Trophoblast cell (in vitro differentiated cells and primary cell): ENCODE measurements at regions not wholly inside any gene's neighbourhood (a gene's known extent, or its start where the extent isn't known, plus 50 kb on each side); places are given as distances from the start of the nearest gene placed in this dataset.
A peak's percentile ranks its signal among the peaks of the same experiment; 100 is the strongest.
"Not testable (repeated sequence)": the region's sequence is repeated elsewhere in the genome, so short reads cannot be mapped to it uniquely, and the experiment has no call there.

Experiments
- DNase-seq, 2 donors: peaks; one replicate each; pipeline ENCODE4 v3.0.0-alpha.2; 2016
- H2AFZ ChIP-seq: 2 replicates; pipeline ENCODE4 v1.6.1; 2013; ENCODE audit warnings: low read length, moderate library complexity, mild to moderate bottlenecking; ENCODE audit not compliant: insufficient read depth, poor library complexity
- H2AK5ac ChIP-seq: 2 replicates; pipeline ENCODE4 v1.6.1; 2013; ENCODE audit warnings: mild to moderate bottlenecking, low read length
- H2BK120ac ChIP-seq: 2 replicates; pipeline ENCODE4 v1.6.1; 2013; ENCODE audit warnings: low read length, mild to moderate bottlenecking, moderate library complexity; ENCODE audit not compliant: insufficient read depth, poor library complexity
- H2BK12ac ChIP-seq: 2 replicates; pipeline ENCODE4 v1.6.1; 2013; ENCODE audit warnings: mild to moderate bottlenecking, low read length, moderate library complexity
- H2BK5ac ChIP-seq: 2 replicates; pipeline ENCODE4 v1.6.1; 2013; ENCODE audit warnings: low read length, low read depth, moderate library complexity, mild to moderate bottlenecking; ENCODE audit not compliant: poor library complexity
- H3K14ac ChIP-seq: 2 replicates; pipeline ENCODE4 v1.6.1; 2013; ENCODE audit warnings: mild to moderate bottlenecking, low read length
- H3K18ac ChIP-seq: 2 replicates; pipeline ENCODE4 v1.6.1; 2013; ENCODE audit warnings: mild to moderate bottlenecking, low read length
- H3K23ac ChIP-seq: 2 replicates; pipeline ENCODE4 v1.6.1; 2013; ENCODE audit warnings: low read length
- H3K27ac ChIP-seq: 2 replicates; pipeline ENCODE4 v1.5.1; 2013; ENCODE audit warnings: low read depth, mild to moderate bottlenecking, inconsistent platforms, low read length, moderate library complexity
- H3K27me3 ChIP-seq: 2 replicates; pipeline ENCODE4 v1.6.1; 2013; ENCODE audit warnings: inconsistent platforms, mild to moderate bottlenecking, low read length, moderate library complexity; ENCODE audit not compliant: insufficient read depth
- H3K36me3 ChIP-seq, 2 experiments: 1 replicate in 1 of 2; 2 replicates in 1 of 2; pipeline ENCODE4 v1.6.1; 2013; ENCODE audit warnings: low read length in 2 of 2, mild to moderate bottlenecking in 2 of 2, moderate library complexity in 1 of 2; ENCODE audit not compliant: insufficient read depth in 2 of 2, control insufficient read depth in 1 of 2
- H3K4ac ChIP-seq: 2 replicates; pipeline ENCODE4 v1.6.1; 2013; ENCODE audit warnings: low read depth, mild to moderate bottlenecking, low read length, moderate library complexity
- H3K4me1 ChIP-seq, 2 experiments: 1 replicate in 1 of 2; 2 replicates in 1 of 2; pipeline ENCODE4 v1.6.1; 2013; ENCODE audit warnings: low read length in 2 of 2, mild to moderate bottlenecking in 2 of 2, moderate library complexity in 1 of 2; ENCODE audit not compliant: insufficient read depth in 2 of 2, control insufficient read depth in 1 of 2
- H3K4me2 ChIP-seq: 2 replicates; pipeline ENCODE4 v1.6.1; 2013; ENCODE audit warnings: inconsistent platforms, mild to moderate bottlenecking, low read length, moderate library complexity
- H3K4me3 ChIP-seq: 2 replicates; pipeline ENCODE4 v1.5.1; 2013; ENCODE audit warnings: mild to moderate bottlenecking, low read depth, low read length, inconsistent platforms
- H3K79me1 ChIP-seq: one replicate; pipeline ENCODE4 v1.6.1; 2013; ENCODE audit warnings: low read length
- H3K79me2 ChIP-seq: 2 replicates; pipeline ENCODE4 v1.6.1; 2013; ENCODE audit warnings: low read length, mild to moderate bottlenecking; ENCODE audit not compliant: control insufficient read depth, insufficient read depth, poor library complexity
- H3K9ac ChIP-seq: 2 replicates; pipeline ENCODE4 v1.6.1; 2013; ENCODE audit warnings: mild to moderate bottlenecking, low read length
- H3K9me3 ChIP-seq: 2 replicates; pipeline ENCODE4 v1.6.1; 2013; ENCODE audit warnings: low read depth, mild to moderate bottlenecking, control low read depth, inconsistent platforms, low read length; ENCODE audit not compliant: insufficient read depth
- H4K12ac ChIP-seq: 2 replicates; pipeline ENCODE4 v1.6.1; 2013; ENCODE audit warnings: low read depth, mild to moderate bottlenecking, low read length, moderate library complexity
- H4K8ac ChIP-seq: 2 replicates; pipeline ENCODE4 v1.6.1; 2013; ENCODE audit warnings: low read depth, mild to moderate bottlenecking, low read length, moderate library complexity
- H4K91ac ChIP-seq: one replicate; pipeline ENCODE4 v1.6.1; 2013; ENCODE audit warnings: low read depth, mild to moderate bottlenecking, low read length, moderate library complexity
- WGBS: extraction: QIAGEN DNeasy Blood & Tissue Kit; methylation state at CpG from one replicate; pipeline ENCODE4 v1.1.7; 2013; ENCODE audit warnings: missing lambda C conversion rate; ENCODE audit not compliant: insufficient read length, insufficient coverage; ENCODE audit errors: extremely low coverage; 5-methylcytosine and 5-hydroxymethylcytosine counted together

DNA sequence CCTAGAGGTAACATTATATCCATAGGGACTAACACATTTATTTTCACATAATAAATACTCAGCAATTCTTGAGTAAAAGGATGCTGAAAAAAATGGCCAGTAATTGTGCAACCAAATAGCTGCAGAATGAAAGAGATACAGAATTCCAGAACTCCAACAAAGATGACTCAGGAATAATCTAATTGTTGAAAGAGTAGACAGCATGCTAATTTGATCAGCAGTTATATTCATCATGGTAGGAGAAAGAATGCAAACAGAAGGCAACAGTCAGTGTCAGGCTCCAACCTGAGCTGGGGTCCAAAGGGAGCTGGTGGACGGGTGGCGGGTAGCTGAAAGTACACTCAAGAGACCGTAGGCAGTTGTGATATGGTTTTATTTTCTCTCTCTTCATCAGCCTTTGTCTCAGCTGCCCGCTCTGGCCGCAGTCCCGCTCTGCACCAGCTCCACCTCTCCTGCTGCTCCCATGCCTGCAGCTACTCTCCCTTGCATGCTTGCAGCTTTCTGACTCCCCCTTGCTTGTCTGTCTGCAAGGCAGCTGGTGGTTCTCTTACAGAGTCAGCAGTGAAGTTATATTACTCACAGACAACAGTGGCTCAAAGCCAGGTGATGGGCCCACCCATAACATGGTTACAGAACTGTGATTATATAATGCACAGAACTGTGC lies 1150.1 kb downstream of the STIM2 start:
- H3K9me3 ChIP-seq: peaks cover 9% of the 10 kb centered on the region
- no peak overlapping the region for H2AK5ac ChIP-seq
- H2BK120ac ChIP-seq: no peak overlapping the region
- H3K79me2 ChIP-seq: no peaks in the 10 kb centered on the region
- no peak overlapping the region for H2BK5ac ChIP-seq
- no peak overlapping the region for H3K4me3 ChIP-seq
- no peak overlapping the region for H3K4me2 ChIP-seq
- no peak overlapping the region for H4K8ac ChIP-seq
- no CpG with 5 or more reads among the region's 6 CpGs for WGBS
- no peaks in the 10 kb centered on the region for H3K27me3 ChIP-seq
- H3K79me1 ChIP-seq: no peaks in the 10 kb centered on the region
- H4K91ac ChIP-seq: no peak overlapping the region
- no peaks in the 10 kb centered on the region for H3K36me3 ChIP-seq
- no peak overlapping the region for H3K9ac ChIP-seq
- no peak overlapping the region for H3K14ac ChIP-seq
- no peak overlapping the region for H3K27ac ChIP-seq
- H3K4ac ChIP-seq: no peak overlapping the region
- H3K23ac ChIP-seq: no peak overlapping the region
- DNase-seq: peak in 1 of 2 donors; percentile 4
- no peak overlapping the region for H2BK12ac ChIP-seq
- no peak overlapping the region for H4K12ac ChIP-seq
- H3K4me1 ChIP-seq: no peaks in the 10 kb centered on the region
- no peak overlapping the region for H3K18ac ChIP-seq
- no peak overlapping the region for H2AFZ ChIP-seq

DNA sequence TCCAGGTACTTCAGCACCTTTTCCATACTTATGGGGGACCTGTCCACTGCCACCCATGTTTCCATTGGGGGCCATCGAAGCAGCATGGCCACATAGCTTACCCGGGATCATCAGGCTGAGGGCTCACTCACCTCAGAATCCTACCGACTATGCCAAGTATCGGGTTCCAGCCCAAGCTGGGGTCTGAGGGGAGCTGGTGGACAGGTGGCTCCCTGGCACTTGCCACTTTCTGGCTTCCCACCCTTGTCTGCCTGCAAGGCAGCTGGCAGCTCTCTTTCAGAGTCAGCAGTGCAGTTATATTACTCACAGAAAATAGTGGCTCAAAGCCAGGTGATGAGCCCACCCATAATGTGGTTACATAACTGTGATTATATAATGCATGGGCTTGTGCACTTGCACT lies 1153.8 kb downstream of the STIM2 start:
- Histone ChIP-seq H3K4me3 (peak overlapping the region; percentile 40), H3K14ac (no peak overlapping the region)
- no CpG with 5 or more reads among the region's 4 CpGs for WGBS

DNA sequence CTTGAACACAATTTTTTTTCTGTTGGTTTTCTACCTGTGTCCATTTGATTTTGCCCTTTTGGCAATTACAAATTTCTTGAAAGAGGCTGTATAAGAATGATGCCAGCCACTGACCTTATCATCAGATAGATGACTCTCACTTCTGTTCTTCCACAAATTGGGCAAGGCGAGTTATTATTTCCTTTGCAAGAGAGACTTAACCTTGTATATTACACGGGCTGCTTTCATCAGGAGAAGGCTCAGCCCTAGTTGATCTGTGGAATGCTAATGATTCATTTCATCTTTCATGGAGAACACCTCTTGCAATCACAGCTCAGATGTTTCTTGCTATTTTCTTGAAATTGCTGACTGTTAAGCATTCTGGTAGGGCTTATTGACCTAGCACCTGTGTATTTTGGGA lies 1155.4 kb downstream of the STIM2 start:
- H3K4me1 ChIP-seq: no peaks in the 10 kb centered on the region
- no peak overlapping the region for H2AFZ ChIP-seq
- no peaks in the 10 kb centered on the region for H3K36me3 ChIP-seq
- H3K14ac ChIP-seq: no peak overlapping the region
- no CpG with 5 or more reads among the region's 2 CpGs for WGBS
- H3K9ac ChIP-seq: no peak overlapping the region
- H3K23ac ChIP-seq: no peak overlapping the region
- no peak overlapping the region for H4K8ac ChIP-seq
- H3K79me1 ChIP-seq: no peaks in the 10 kb centered on the region
- no peak for DNase-seq
- no peak overlapping the region for H4K91ac ChIP-seq
- H3K4ac ChIP-seq: no peak overlapping the region
- H3K9me3 ChIP-seq: peaks cover 9% of the 10 kb centered on the region
- no peak overlapping the region for H3K4me2 ChIP-seq
- no peaks in the 10 kb centered on the region for H3K27me3 ChIP-seq
- no peak overlapping the region for H4K12ac ChIP-seq
- H2AK5ac ChIP-seq: no peak overlapping the region
- no peak overlapping the region for H2BK120ac ChIP-seq
- H2BK12ac ChIP-seq: no peak overlapping the region
- H3K4me3 ChIP-seq: no peak overlapping the region
- no peak overlapping the region for H3K27ac ChIP-seq
- H2BK5ac ChIP-seq: no peak overlapping the region
- no peaks in the 10 kb centered on the region for H3K79me2 ChIP-seq
- H3K18ac ChIP-seq: no peak overlapping the region

More for the DNA sequence above, 1153.8 kb downstream of the STIM2 start:
- Histone ChIP-seq H3K4ac (no peak overlapping the region), H3K27me3 (no peaks in the 10 kb centered on the region), H2BK5ac (no peak overlapping the region), H2AFZ (no peak overlapping the region), H3K79me2 (no peaks in the 10 kb centered on the region), H2BK120ac (no peak overlapping the region), H3K9me3 (peaks cover 9% of the 10 kb centered on the region), H3K18ac (no peak overlapping the region), H3K36me3 (no peaks in the 10 kb centered on the region), H3K9ac (no peak overlapping the region), H3K79me1 (no peaks in the 10 kb centered on the region), H4K91ac (no peak overlapping the region), H2AK5ac (no peak overlapping the region), H3K4me1 (no peaks in the 10 kb centered on the region), H3K23ac (no peak overlapping the region), H4K12ac (no peak overlapping the region), H4K8ac (no peak overlapping the region), H2BK12ac (no peak overlapping the region), H3K4me2 (no peak overlapping the region), H3K27ac (no peak overlapping the region)
- no peak for DNase-seq

DNA sequence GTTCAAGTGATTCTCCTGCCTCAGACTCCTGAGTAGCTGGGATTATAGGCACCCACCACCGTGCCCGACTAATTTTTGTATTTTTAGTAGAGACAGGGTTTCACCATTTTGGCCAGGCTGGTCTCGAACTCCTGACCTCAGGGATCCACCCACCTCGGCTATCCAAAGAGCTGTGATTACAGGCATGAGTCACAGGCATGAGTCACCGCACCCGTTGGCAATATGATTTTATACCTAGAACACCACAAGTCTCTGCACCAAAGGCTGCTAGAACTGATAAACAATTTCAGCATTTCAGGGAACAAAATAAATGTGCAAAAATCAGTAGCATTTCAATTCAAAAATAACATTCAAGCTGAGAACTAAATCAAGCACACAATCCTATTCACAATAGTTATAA lies 1177.6 kb downstream of the STIM2 start:
- H3K9ac ChIP-seq, H4K8ac ChIP-seq, H2AFZ ChIP-seq, DNase-seq, H3K23ac ChIP-seq, H2BK5ac ChIP-seq, H3K79me2 ChIP-seq, H3K4me3 ChIP-seq, H3K4ac ChIP-seq, H3K9me3 ChIP-seq, H2BK12ac ChIP-seq, H3K79me1 ChIP-seq, H3K27ac ChIP-seq, H4K91ac ChIP-seq, H3K14ac ChIP-seq, H2BK120ac ChIP-seq, H3K4me2 ChIP-seq, H3K27me3 ChIP-seq, H3K4me1 ChIP-seq, H3K18ac ChIP-seq, H3K36me3 ChIP-seq, H2AK5ac ChIP-seq, H4K12ac ChIP-seq: not testable (repeated sequence)
- no CpG with 5 or more reads among the region's 6 CpGs for WGBS
